Left lung (tissue), 4 donors: ENCODE measurements at regions not wholly inside any gene's neighbourhood (a gene's known extent, or its start where the extent isn't known, plus 50 kb on each side); places are given as distances from the start of the nearest gene placed in this dataset.

Experiments used
- ATAC-seq: fragments of 200-7000 bp; cut with Tn5 transposase; one replicate; pipeline ENCODE4 v1.9.1; 2020; ENCODE audit warnings: moderate library complexity
- DNase-seq, 4 donors: peaks; one replicate each; pipeline ENCODE4 v3.0.0-alpha.2; 2013 to 2020
- H3K27ac ChIP-seq, 2 donors: fragments of 200-600 bp; sonication (generic) in 1 of 2; one replicate each; pipeline versions ENCODE4 v1.5.0 to v1.8.0; 2020 to 2021
- H3K27me3 ChIP-seq, 2 donors: fragments of 200-600 bp; sonication (generic) in 1 of 2; one replicate each; pipeline versions ENCODE4 v1.5.0 to v1.8.0; 2020 to 2021
- H3K36me3 ChIP-seq, 2 donors: fragments of 200-600 bp; sonication (generic) in 1 of 2; one replicate each; pipeline versions ENCODE4 v1.5.0 to v1.8.0; 2020 to 2021
- H3K4me1 ChIP-seq, 2 donors: fragments of 200-600 bp; one replicate each; pipeline ENCODE4 v1.8.0; 2021
- H3K4me3 ChIP-seq, 2 donors: fragments of 200-600 bp; sonication (generic) in 1 of 2; one replicate each; pipeline versions ENCODE4 v1.5.0 to v1.8.0; 2020 to 2021; ENCODE audit warnings: mild to moderate bottlenecking in 1 of 2
- H3K9me3 ChIP-seq, 2 donors: fragments of 200-600 bp; sonication (generic) in 1 of 2; one replicate each; pipeline versions ENCODE4 v1.5.0 to v1.8.0; 2020 to 2021
- CTCF ChIP-seq, 2 donors: fragments of 200-600 bp; sonication (generic) in 1 of 2; IDR thresholded peaks; one replicate each; pipeline versions ENCODE4 v1.5.0 to v1.8.0; 2021; ENCODE audit warnings: antibody characterized with exemption in 2 of 2
- intact Hi-C, 2 donors: fragments of 100-400 bp; cut with DNase I; formaldehyde crosslinking; loops; one replicate each; pipeline versions ENCODE4 v1.11.2 to v1.14.2; 2022
- donor health status: DM: no; HTN: yes; CAD: no.
- donor health status: DM: no; HTN: no; CAD: no.

- Histone ChIP-seq H3K9me3 (no peaks in the 10 kb centered on the region), H3K36me3 (no peaks in the 10 kb centered on the region), H3K27ac (no peak overlapping the region), H3K4me3 (no peak overlapping the region), H3K27me3 (no peaks in the 10 kb centered on the region), H3K4me1 (no peaks in the 10 kb centered on the region)
- ATAC-seq (no peak), DNase-seq (no peak)
- TF ChIP-seq CTCF (IDR thresholded peaks at IDR 0.05) = no peak
- intact Hi-C loops = no loop called here
Observed at GRCh38 chr7:93817526-93817925, 73.0 kb downstream of the TFPI2 start.

GRCh38 chr7:93817004-93817403 is 73.5 kb downstream of the TFPI2 start:
- ATAC-seq = no peak
- no peak overlapping the region for H3K4me3 ChIP-seq
- H3K36me3 ChIP-seq = no peaks in the 10 kb centered on the region
- no peak overlapping the region for H3K27ac ChIP-seq
- no peaks in the 10 kb centered on the region for H3K4me1 ChIP-seq
- TF ChIP-seq CTCF (IDR thresholded peaks at IDR 0.05) = no peak
- H3K9me3 ChIP-seq = no peaks in the 10 kb centered on the region
- H3K27me3 ChIP-seq = no peaks in the 10 kb centered on the region
- no peak for DNase-seq
- intact Hi-C loops = no loop called here

- Histone ChIP-seq H3K4me3 (no peak overlapping the region), H3K27me3 (no peaks in the 10 kb centered on the region), H3K27ac (no peak overlapping the region), H3K4me1 (no peaks in the 10 kb centered on the region), H3K9me3 (no peaks in the 10 kb centered on the region), H3K36me3 (no peaks in the 10 kb centered on the region)
- ATAC-seq (no peak), DNase-seq (no peak)
- TF ChIP-seq CTCF (IDR thresholded peaks at IDR 0.05) = no peak
- intact Hi-C loops = no loop called here
Observed at GRCh38 chr7:93813514-93813913, 77.0 kb downstream of the TFPI2 start.

GRCh38 chr7:93812061-93812460 is 78.5 kb downstream of the TFPI2 start:
- H3K36me3 ChIP-seq = no peaks in the 10 kb centered on the region
- intact Hi-C loops = no loop called here
- no peaks in the 10 kb centered on the region for H3K4me1 ChIP-seq
- no peak for DNase-seq
- no peak for TF ChIP-seq CTCF (IDR thresholded peaks at IDR 0.05)
- no peak overlapping the region for H3K4me3 ChIP-seq
- no peaks in the 10 kb centered on the region for H3K27me3 ChIP-seq
- H3K27ac ChIP-seq = no peak overlapping the region
- ATAC-seq = no peak
- no peaks in the 10 kb centered on the region for H3K9me3 ChIP-seq

GRCh38 chr7:93811198-93811597 is 79.4 kb downstream of the TFPI2 start:
- no peak overlapping the region for H3K27ac ChIP-seq
- no peaks in the 10 kb centered on the region for H3K27me3 ChIP-seq
- H3K4me3 ChIP-seq = no peak overlapping the region
- no peaks in the 10 kb centered on the region for H3K36me3 ChIP-seq
- H3K4me1 ChIP-seq = no peaks in the 10 kb centered on the region
- no peak for TF ChIP-seq CTCF (IDR thresholded peaks at IDR 0.05)
- DNase-seq (no peak), ATAC-seq (no peak)
- H3K9me3 ChIP-seq = no peaks in the 10 kb centered on the region
- intact Hi-C loops = no loop called here
